ENCODE measurements at regions not wholly inside any gene's neighbourhood (a gene's known extent, or its start where the extent isn't known, plus 50 kb on each side); places are given as distances from the start of the nearest gene placed in this dataset.

- no peak overlapping the region for H3K27ac ChIP-seq
- H3K4me1 ChIP-seq = no peaks in the 10 kb centered on the region
- H3K4me3 ChIP-seq = no peak overlapping the region
- TF ChIP-seq CTCF (IDR thresholded peaks at IDR 0.05) (no peak), EP300 (IDR thresholded peaks at IDR 0.05) (no peak), POLR2A (IDR thresholded peaks at IDR 0.05) (no peak), POLR2AphosphoS5 (IDR thresholded peaks at IDR 0.05) (no peak)
- H3K36me3 ChIP-seq = no peaks in the 10 kb centered on the region
- ATAC-seq (ENCODE audit: low FRiP score in 2 of 2) (no peak), DNase-seq (no peak)
- WGBS, 2 donors = 86 to 89% methylated on average over 3 of the region's 3 CpGs
- no peaks in the 10 kb centered on the region for H3K9me3 ChIP-seq
- H3K27me3 ChIP-seq = no peaks in the 10 kb centered on the region
Measured at GRCh38 chr4:141339391-141339790, 118.7 kb downstream of the ZNF330 start.

GRCh38 chr4:141339966-141340365 is 119.3 kb downstream of the ZNF330 start:
- no peaks in the 10 kb centered on the region for H3K9me3 ChIP-seq
- DNase-seq = no peak
- no peak for TF ChIP-seq CTCF (IDR thresholded peaks at IDR 0.05)
- no peak for TF ChIP-seq EP300 (IDR thresholded peaks at IDR 0.05)
- TF ChIP-seq POLR2AphosphoS5 (IDR thresholded peaks at IDR 0.05) = no peak
- no peak for TF ChIP-seq POLR2A (IDR thresholded peaks at IDR 0.05)
- no peak overlapping the region for H3K27ac ChIP-seq
- no peaks in the 10 kb centered on the region for H3K4me1 ChIP-seq
- no peak for ATAC-seq (ENCODE audit: low FRiP score in 2 of 2)
- H3K4me3 ChIP-seq = no peak overlapping the region
- H3K27me3 ChIP-seq = no peaks in the 10 kb centered on the region
- no peaks in the 10 kb centered on the region for H3K36me3 ChIP-seq

- no peak overlapping the region for H3K4me3 ChIP-seq
- DNase-seq = no peak
- no peaks in the 10 kb centered on the region for H3K9me3 ChIP-seq
- H3K36me3 ChIP-seq = no peaks in the 10 kb centered on the region
- H3K27me3 ChIP-seq = no peaks in the 10 kb centered on the region
- TF ChIP-seq POLR2A (IDR thresholded peaks at IDR 0.05) (no peak), POLR2AphosphoS5 (IDR thresholded peaks at IDR 0.05) (no peak), EP300 (IDR thresholded peaks at IDR 0.05) (no peak), CTCF (IDR thresholded peaks at IDR 0.05) (no peak)
- H3K27ac ChIP-seq = no peak overlapping the region
- 84 to 93% methylated on average over 2 of the region's 2 CpGs for WGBS, 2 donors
- H3K4me1 ChIP-seq = no peaks in the 10 kb centered on the region
- no peak for ATAC-seq (ENCODE audit: low FRiP score in 2 of 2)
Measured at GRCh38 chr4:141340458-141340857, 119.8 kb downstream of the ZNF330 start.

GRCh38 chr4:141346144-141346543 is 125.4 kb downstream of the ZNF330 start:
- no peaks in the 10 kb centered on the region for H3K27me3 ChIP-seq
- 0 to 6% methylated on average over 1 of the region's 1 CpG for WGBS, 2 donors
- no peaks in the 10 kb centered on the region for H3K36me3 ChIP-seq
- H3K9me3 ChIP-seq = no peaks in the 10 kb centered on the region
- peaks cover 0 to 4% (median 2%) of the 10 kb centered on the region in 4 donors for H3K4me1 ChIP-seq
- no peak for DNase-seq
- peak in 1 of 2 donors; percentile 80 for ATAC-seq (ENCODE audit: low FRiP score in 2 of 2)
- H3K27ac ChIP-seq = no peak overlapping the region
- TF ChIP-seq CTCF (IDR thresholded peaks at IDR 0.05) (peak in 5 of 6 experiments; percentile 29 to 59 (median 51)), EP300 (IDR thresholded peaks at IDR 0.05) (no peak), POLR2AphosphoS5 (IDR thresholded peaks at IDR 0.05) (no peak)
- no peak overlapping the region for H3K4me3 ChIP-seq

GRCh38 chr4:141347684-141348083 is 127.0 kb downstream of the ZNF330 start:
- no peak for TF ChIP-seq EP300 (IDR thresholded peaks at IDR 0.05)
- TF ChIP-seq POLR2AphosphoS5 (IDR thresholded peaks at IDR 0.05) = no peak
- TF ChIP-seq POLR2A (IDR thresholded peaks at IDR 0.05) = no peak
- no peak for TF ChIP-seq CTCF (IDR thresholded peaks at IDR 0.05)
- H3K27ac ChIP-seq = no peak overlapping the region
- peaks cover 0 to 4% (median 2%) of the 10 kb centered on the region in 4 donors for H3K4me1 ChIP-seq
- no peaks in the 10 kb centered on the region for H3K9me3 ChIP-seq
- no peak for ATAC-seq (ENCODE audit: low FRiP score in 2 of 2)
- 58% methylated on average over 2 of the region's 2 CpGs for WGBS, 2 donors
- DNase-seq = no peak
- no peaks in the 10 kb centered on the region for H3K27me3 ChIP-seq
- no peak overlapping the region for H3K4me3 ChIP-seq
- no peaks in the 10 kb centered on the region for H3K36me3 ChIP-seq
